WERI-Rb-1 (cell line): ENCODE measurements at regions not wholly inside any gene's neighbourhood (a gene's known extent, or its start where the extent isn't known, plus 50 kb on each side); places are given as distances from the start of the nearest gene placed in this dataset.

Experiments used
- DNase-seq: peaks from one replicate; pipeline ENCODE4 v3.0.0-alpha.2; 2020
- H3K27ac ChIP-seq: fragments of 250-450 bp; sonication (Bioruptor Pico); 2 replicates; pipeline ENCODE4 v1.5.1; 2020; ENCODE audit warnings: mild to moderate bottlenecking, moderate library complexity
- H3K27me3 ChIP-seq: fragments of 250-450 bp; sonication (Bioruptor Pico); 2 replicates; pipeline ENCODE4 v1.5.1; 2021; ENCODE audit warnings: mild to moderate bottlenecking, low read depth, moderate library complexity; ENCODE audit not compliant: insufficient read depth, severe bottlenecking
- H3K36me3 ChIP-seq: fragments of 250-450 bp; sonication (Bioruptor Pico); 2 replicates; pipeline ENCODE4 v1.5.1; 2020; ENCODE audit warnings: mild to moderate bottlenecking, moderate library complexity
- H3K4me3 ChIP-seq: 2 replicates; pipeline ENCODE4 v1.5.1; 2011; ENCODE audit warnings: low read depth, mild to moderate bottlenecking, control low read depth, low read length
- H3K9me3 ChIP-seq: fragments of 250-450 bp; sonication (Bioruptor Pico); 2 replicates; pipeline ENCODE4 v1.5.1; 2021; ENCODE audit warnings: mild to moderate bottlenecking, moderate library complexity; ENCODE audit not compliant: severe bottlenecking
- CTCF ChIP-seq: IDR thresholded peaks from 2 replicates; pipeline ENCODE4 v1.5.1; 2011; ENCODE audit warnings: low read depth, mild to moderate bottlenecking, control low read depth, inconsistent platforms, low read length

- Histone ChIP-seq H3K27ac (no peak overlapping the region), H3K36me3 (no peaks in the 10 kb centered on the region), H3K27me3 (no peaks in the 10 kb centered on the region), H3K4me3 (no peak overlapping the region), H3K9me3 (peaks cover 3% of the 10 kb centered on the region)
- no peak for TF ChIP-seq CTCF
- DNase-seq: no peak
Observed at GRCh38 chr19:31831421-31832175, 482.4 kb upstream of the TSHZ3 start.

DNA sequence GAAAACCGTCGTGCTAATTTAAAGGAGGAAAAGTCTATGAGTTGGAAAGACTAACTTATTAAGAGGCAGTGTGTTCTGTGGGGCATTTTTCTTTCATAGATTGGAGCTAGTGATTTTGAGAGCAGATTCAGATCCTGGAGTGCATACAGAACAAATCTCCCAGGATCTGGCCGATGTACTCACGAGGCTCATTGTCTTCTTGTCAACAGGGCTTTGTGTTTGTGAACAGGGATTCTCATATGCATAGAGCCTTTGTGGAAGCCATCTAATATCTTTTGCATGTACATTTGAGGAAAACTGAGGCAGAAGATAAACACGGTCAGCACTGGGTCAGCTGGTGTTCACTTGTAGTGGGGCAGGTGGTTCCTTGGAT lies 482.9 kb upstream of the TSHZ3 start:
- TF ChIP-seq CTCF: no peak
- no peak overlapping the region for H3K27ac ChIP-seq
- DNase-seq: no peak
- no peaks in the 10 kb centered on the region for H3K27me3 ChIP-seq
- H3K9me3 ChIP-seq: peaks cover 3% of the 10 kb centered on the region
- no peaks in the 10 kb centered on the region for H3K36me3 ChIP-seq
- H3K4me3 ChIP-seq: no peak overlapping the region

DNA sequence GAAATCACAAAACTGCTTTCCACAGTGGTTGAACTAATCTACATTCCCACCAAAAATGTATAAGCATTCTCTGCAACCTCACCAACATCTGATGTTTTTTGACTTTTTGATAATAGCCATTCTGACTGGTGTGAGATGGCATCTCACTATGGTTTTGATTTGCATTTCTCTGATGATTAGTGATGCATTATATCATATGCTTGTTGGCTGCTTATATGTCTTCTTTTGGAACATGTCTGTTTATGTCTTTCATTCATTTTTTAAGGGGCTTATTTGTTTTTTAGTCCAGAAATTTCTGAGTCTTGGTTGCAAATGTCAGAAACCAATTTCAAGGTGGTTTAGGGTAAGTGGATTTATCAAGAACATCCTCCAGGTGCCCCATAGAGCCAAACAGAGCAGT lies 484.8 kb upstream of the TSHZ3 start:
- DNase-seq: no peak
- peaks cover 3% of the 10 kb centered on the region for H3K9me3 ChIP-seq
- no peaks in the 10 kb centered on the region for H3K27me3 ChIP-seq
- no peak overlapping the region for H3K4me3 ChIP-seq
- H3K36me3 ChIP-seq: no peaks in the 10 kb centered on the region
- no peak for TF ChIP-seq CTCF
- H3K27ac ChIP-seq: no peak overlapping the region

- no peak overlapping the region for H3K4me3 ChIP-seq
- H3K9me3 ChIP-seq: peaks cover 3% of the 10 kb centered on the region
- no peak overlapping the region for H3K27ac ChIP-seq
- H3K36me3 ChIP-seq: no peaks in the 10 kb centered on the region
- no peaks in the 10 kb centered on the region for H3K27me3 ChIP-seq
- TF ChIP-seq CTCF: no peak
- no peak for DNase-seq
Observed at GRCh38 chr19:31838163-31838815, 489.1 kb upstream of the TSHZ3 start.

GRCh38 chr19:31840371-31840770 lies 491.1 kb upstream of the TSHZ3 start:
- H3K4me3 ChIP-seq: no peak overlapping the region
- H3K9me3 ChIP-seq: no peaks in the 10 kb centered on the region
- no peak for DNase-seq
- TF ChIP-seq CTCF: no peak
- H3K27ac ChIP-seq: no peak overlapping the region
- no peaks in the 10 kb centered on the region for H3K36me3 ChIP-seq
- no peaks in the 10 kb centered on the region for H3K27me3 ChIP-seq
